ENCODE measurements at regions not wholly inside any gene's neighbourhood (a gene's known extent, or its start where the extent isn't known, plus 50 kb on each side); places are given as distances from the start of the nearest gene placed in this dataset.

GRCh38 chr13:90365130-90365529, 982.4 kb upstream of the MIR17HG start (continued):
- TF ChIP-seq REST (IDR thresholded peaks at IDR 0.05; ENCODE audit: unreplicated experiment), result no peak
- no peak; a peak in 1 of 4 replicates for TF ChIP-seq CTCF (conservative IDR thresholded peaks at IDR 0.05; ENCODE audit: low read depth in 2 of 2)
- TF ChIP-seq ZNF331 (CRISPR knock-in tag; IDR thresholded peaks at IDR 0.05; ENCODE audit: low read depth), result no peak
- no peak for TF ChIP-seq NANOG (IDR thresholded peaks at IDR 0.05; ENCODE audit: borderline replicate concordance)
- TF ChIP-seq EZH2 (IDR thresholded peaks at IDR 0.05; ENCODE audit: low read depth, unreplicated experiment), result no peak

GRCh38 chr13:90374168-90374567, 973.3 kb upstream of the MIR17HG start:
- Mint-ChIP-seq H3K9me3 (peaks cover 8% of the 10 kb centered on the region), H3K4me1 (no peaks in the 10 kb centered on the region), H3K4me3 (no peak overlapping the region), H3K27ac (no peak overlapping the region), H3K27me3 (ENCODE audit: insufficient read depth, low read depth, poor library complexity) (no peaks in the 10 kb centered on the region), H3K36me3 (ENCODE audit: low read depth) (no peaks in the 10 kb centered on the region)
- Histone ChIP-seq H3K79me2 (replicated peaks; ENCODE audit: insufficient read depth) (no peaks in the 10 kb centered on the region), H3K4me1 (ENCODE audit: insufficient read depth) (no peaks in the 10 kb centered on the region), H2AFZ (no peak overlapping the region), H4K20me1 (replicated peaks; ENCODE audit: insufficient read depth) (no peaks in the 10 kb centered on the region), H3K27ac (ENCODE audit: low read depth) (no peak overlapping the region), H3K36me3 (ENCODE audit: insufficient read depth) (no peaks in the 10 kb centered on the region), H3K27me3 (ENCODE audit: insufficient read depth) (no peaks in the 10 kb centered on the region), H3K4me3 (no peak overlapping the region), H3K4me2 (no peak overlapping the region), H3K9me2 (ENCODE audit: insufficient read depth) (0 out of 2 replicates have a peak, but pooled peaks cover 3% of the 10 kb centered on the region), H3F3A (replicated peaks; ENCODE audit: low read depth) (no peaks in the 10 kb centered on the region)
- no peak for DNase-seq (ENCODE audit: low spot score)
- no peak for ATAC-seq
- TF ChIP-seq ZNF462 (CRISPR knock-in tag; IDR thresholded peaks at IDR 0.05) (no peak), REST (IDR thresholded peaks at IDR 0.05; ENCODE audit: unreplicated experiment) (no peak), ZNF114 (CRISPR knock-in tag; IDR thresholded peaks at IDR 0.05) (no peak), ETS1 (IDR thresholded peaks at IDR 0.05) (no peak), ZNF331 (CRISPR knock-in tag; IDR thresholded peaks at IDR 0.05; ENCODE audit: low read depth) (no peak)

All from GM23338 (cell line).